GM21528 (cell line): ENCODE measurements at regions not wholly inside any gene's neighbourhood (a gene's known extent, or its start where the extent isn't known, plus 50 kb on each side); places are given as distances from the start of the nearest gene placed in this dataset.
"Not testable (repeated sequence)": the region's sequence is repeated elsewhere in the genome, so short reads cannot be mapped to it uniquely, and the experiment has no call there.

Experiments used
- ATAC-seq: cut with Tn5 transposase; IDR thresholded peaks from one replicate; pipeline ENCODE4 v1.9.1; 2021; ENCODE audit warnings: mild to moderate bottlenecking, moderate library complexity; ENCODE audit not compliant: unreplicated experiment, low FRiP score

- ATAC-seq, result peak; percentile 88
Measured at GRCh38 chrX:109782994-109783700, 50.1 kb upstream of the ACSL4 start.

- no peak for ATAC-seq
Measured at GRCh38 chrX:109783701-109784079, 50.6 kb upstream of the ACSL4 start.

GRCh38 chrX:109785053-109785452 is 52.0 kb upstream of the ACSL4 start:
- no peak for ATAC-seq

- not testable (repeated sequence) for ATAC-seq
Measured at GRCh38 chrX:109790511-109790910, 57.5 kb upstream of the ACSL4 start.

- no peak for ATAC-seq
Measured at GRCh38 chrX:109793191-109793590, 60.1 kb upstream of the ACSL4 start.

GRCh38 chrX:109795682-109796081 is 62.6 kb upstream of the ACSL4 start:
- ATAC-seq, result no peak

- no peak for ATAC-seq
Measured at GRCh38 chrX:109797311-109797975, 64.4 kb upstream of the ACSL4 start.

- ATAC-seq, result no peak
Measured at GRCh38 chrX:109812236-109812635, 79.2 kb upstream of the ACSL4 start.

GRCh38 chrX:109813236-109813635 is 80.2 kb upstream of the ACSL4 start:
- no peak for ATAC-seq

GRCh38 chrX:109818976-109819375 is 85.9 kb upstream of the ACSL4 start:
- no peak for ATAC-seq

- ATAC-seq, result no peak
Measured at GRCh38 chrX:109822861-109823260, 89.8 kb upstream of the ACSL4 start.

GRCh38 chrX:109826954-109827708 is 94.1 kb upstream of the ACSL4 start:
- ATAC-seq, result no peak

- no peak for ATAC-seq
Measured at GRCh38 chrX:109827772-109828171, 94.7 kb upstream of the ACSL4 start.

GRCh38 chrX:109830157-109830703 is 97.2 kb upstream of the ACSL4 start:
- ATAC-seq, result peak; percentile 20

GRCh38 chrX:109830704-109831206 is 97.7 kb upstream of the ACSL4 start:
- peak; percentile 83 for ATAC-seq

- ATAC-seq, result peak; percentile 33
Measured at GRCh38 chrX:109831326-109831985, 98.4 kb upstream of the ACSL4 start.

GRCh38 chrX:109839694-109840567 is 106.9 kb upstream of the ACSL4 start:
- no peak for ATAC-seq

GRCh38 chrX:109840585-109840984 is 107.5 kb upstream of the ACSL4 start:
- no peak for ATAC-seq

GRCh38 chrX:109841257-109841656 is 108.2 kb upstream of the ACSL4 start:
- no peak for ATAC-seq
